Keratinocyte (primary cell): ENCODE measurements at regions not wholly inside any gene's neighbourhood (a gene's known extent, or its start where the extent isn't known, plus 50 kb on each side); places are given as distances from the start of the nearest gene placed in this dataset.

Source experiments
- DNase-seq: peaks from one replicate; pipeline ENCODE4 v3.0.0-alpha.2; 2011; ENCODE audit warnings: low read depth, missing footprints, low spot score
- FAIRE-seq: peaks from 2 replicates; lab custom pipeline; 2011; peaks lifted over from hg19 to GRCh38; lab: Jason Lieb, UNC
- H2AFZ ChIP-seq: 2 replicates; pipeline ENCODE4 v1.6.0; 2012; ENCODE audit warnings: low read length, control low read depth, inconsistent platforms; ENCODE audit not compliant: control insufficient read depth
- H3K27ac ChIP-seq: 2 replicates; pipeline ENCODE4 v1.5.1; 2011; ENCODE audit warnings: low read length; ENCODE audit not compliant: control insufficient read depth, insufficient read depth
- H3K27me3 ChIP-seq: 3 replicates; pipeline ENCODE4 v1.6.0; 2011; ENCODE audit warnings: low read length; ENCODE audit not compliant: control insufficient read depth, insufficient read depth; ENCODE audit errors: extremely low read depth
- H3K36me3 ChIP-seq, 2 experiments: 2 replicates in 1 of 2; 3 replicates in 1 of 2; pipeline ENCODE4 v1.5.1; 2011; ENCODE audit warnings: low read length in 2 of 2, mild to moderate bottlenecking in 1 of 2; ENCODE audit not compliant: control insufficient read depth in 2 of 2, insufficient read depth in 2 of 2; ENCODE audit errors: extremely low read depth in 1 of 2
- H3K4me1 ChIP-seq: 3 replicates; pipeline ENCODE4 v1.5.1; 2011; ENCODE audit warnings: low read length; ENCODE audit not compliant: control insufficient read depth, insufficient read depth; ENCODE audit errors: extremely low read depth
- H3K4me2 ChIP-seq: 3 replicates; pipeline ENCODE4 v1.6.0; 2011; ENCODE audit warnings: low read depth, low read length; ENCODE audit not compliant: control insufficient read depth, insufficient read depth; ENCODE audit errors: extremely low read depth
- H3K4me3 ChIP-seq, 3 experiments: fragments of 200-600 bp in 1 of 3; sonication (generic) in 1 of 3; 2 replicates in 2 of 3; 3 replicates in 1 of 3; pipeline ENCODE4 v1.5.1; 2011 to 2016; ENCODE audit warnings: low read length in 3 of 3, mild to moderate bottlenecking in 3 of 3, control low read depth in 2 of 3, inconsistent platforms in 1 of 3, low read depth in 1 of 3, mixed read lengths in 1 of 3, mixed run types in 1 of 3, moderate library complexity in 1 of 3; ENCODE audit not compliant: control insufficient read depth in 2 of 3, insufficient read depth in 2 of 3; ENCODE audit errors: extremely low read depth in 1 of 3
- H3K79me2 ChIP-seq: 2 replicates; pipeline ENCODE4 v1.6.0; 2012; ENCODE audit warnings: low read length; ENCODE audit not compliant: control insufficient read depth, insufficient read depth
- H3K9ac ChIP-seq: 3 replicates; pipeline ENCODE4 v1.6.0; 2011; ENCODE audit warnings: low read length; ENCODE audit not compliant: control insufficient read depth, insufficient read depth; ENCODE audit errors: extremely low read depth
- H3K9me1 ChIP-seq: 3 replicates; pipeline ENCODE4 v1.6.0; 2011; ENCODE audit warnings: low read length; ENCODE audit not compliant: control insufficient read depth, insufficient read depth; ENCODE audit errors: extremely low read depth
- H3K9me3 ChIP-seq: 2 replicates; pipeline ENCODE4 v1.5.1; 2012; ENCODE audit warnings: low read depth, low read length; ENCODE audit not compliant: control insufficient read depth
- H4K20me1 ChIP-seq: 3 replicates; pipeline ENCODE4 v1.6.0; 2011; ENCODE audit warnings: low read length; ENCODE audit not compliant: control insufficient read depth, insufficient read depth; ENCODE audit errors: extremely low read depth
- CTCF ChIP-seq, 3 experiments: IDR thresholded peaks in 1 of 3; conservative IDR thresholded peaks in 1 of 3; optimal IDR thresholded peaks in 1 of 3; 2 replicates in 2 of 3; 3 replicates in 1 of 3; pipeline versions ENCODE3 to v1.5.1; 2011; ENCODE audit warnings: low read length in 3 of 3, mild to moderate bottlenecking in 3 of 3, moderate library complexity in 2 of 3, control low read depth in 1 of 3, inconsistent platforms in 1 of 3; ENCODE audit not compliant: insufficient read depth in 2 of 3; ENCODE audit errors: extremely low read depth in 1 of 3
- EZH2 ChIP-seq: IDR thresholded peaks from one replicate; pipeline ENCODE4 v1.6.1; 2012; ENCODE audit warnings: inconsistent platforms, mild to moderate bottlenecking, low read length, moderate library complexity
- dilution Hi-C: fragments of 300-500 bp; cut with MboI; formaldehyde crosslinking; loops from one replicate; pipeline ENCODE4 v1.7.0; 2020; ENCODE audit warnings: low sequenced_read_pairs; ENCODE audit not compliant: extremely low pct_ligation_motif_present

GRCh38 chr3:195005759-195006510, 265.0 kb downstream of the XXYLT1 start:
- no peak for FAIRE-seq
- no peak overlapping the region for H2AFZ ChIP-seq
- dilution Hi-C loops, result no loop called here
- H3K9ac ChIP-seq, result no peak overlapping the region
- peaks cover 19% of the 10 kb centered on the region for H3K27me3 ChIP-seq
- no peak overlapping the region for H3K4me3 ChIP-seq
- no peak overlapping the region for H3K4me2 ChIP-seq
- TF ChIP-seq CTCF (optimal IDR thresholded peaks at IDR 0.05 in 1 of 3, IDR thresholded peaks at IDR 0.05 in 1 of 3, conservative IDR thresholded peaks at IDR 0.05 in 1 of 3; ENCODE audit: extremely low read depth in 1 of 3, insufficient read depth in 2 of 3, low read length in 3 of 3) (no peak), EZH2 (no peak)
- H4K20me1 ChIP-seq, result no peaks in the 10 kb centered on the region
- no peaks in the 10 kb centered on the region for H3K9me3 ChIP-seq
- H3K4me1 ChIP-seq, result peaks cover 6% of the 10 kb centered on the region
- no peaks in the 10 kb centered on the region for H3K9me1 ChIP-seq
- H3K27ac ChIP-seq, result no peak overlapping the region
- H3K79me2 ChIP-seq, result no peaks in the 10 kb centered on the region
- no peaks in the 10 kb centered on the region for H3K36me3 ChIP-seq
- no peak for DNase-seq

GRCh38 chr3:195007151-195007550, 263.8 kb downstream of the XXYLT1 start:
- H3K27ac ChIP-seq, result no peak overlapping the region

More at GRCh38 chr3:195007151-195007550, 263.8 kb downstream of the XXYLT1 start:
- H3K9ac ChIP-seq, result no peak overlapping the region
- H3K4me2 ChIP-seq, result no peak overlapping the region
- TF ChIP-seq EZH2 (no peak), CTCF (optimal IDR thresholded peaks at IDR 0.05 in 1 of 3, IDR thresholded peaks at IDR 0.05 in 1 of 3, conservative IDR thresholded peaks at IDR 0.05 in 1 of 3; ENCODE audit: extremely low read depth in 1 of 3, insufficient read depth in 2 of 3, low read length in 3 of 3) (no peak)
- dilution Hi-C loops, result no loop called here
- FAIRE-seq (no peak), DNase-seq (no peak)
- H2AFZ ChIP-seq, result no peak overlapping the region
- H3K27me3 ChIP-seq, result peaks cover 19% of the 10 kb centered on the region
- no peaks in the 10 kb centered on the region for H3K79me2 ChIP-seq
- no peaks in the 10 kb centered on the region for H3K9me1 ChIP-seq
- no peaks in the 10 kb centered on the region for H3K9me3 ChIP-seq
- H4K20me1 ChIP-seq, result no peaks in the 10 kb centered on the region
- no peaks in the 10 kb centered on the region for H3K36me3 ChIP-seq
- H3K4me1 ChIP-seq, result peaks cover 3% of the 10 kb centered on the region
- no peak overlapping the region for H3K4me3 ChIP-seq
